GM21529 (cell line): ENCODE measurements at regions not wholly inside any gene's neighbourhood (a gene's known extent, or its start where the extent isn't known, plus 50 kb on each side); places are given as distances from the start of the nearest gene placed in this dataset.

ENCODE experiments used
- ATAC-seq: cut with Tn5 transposase; IDR thresholded peaks from one replicate; pipeline ENCODE4 v1.9.1; 2021; ENCODE audit not compliant: unreplicated experiment

DNA sequence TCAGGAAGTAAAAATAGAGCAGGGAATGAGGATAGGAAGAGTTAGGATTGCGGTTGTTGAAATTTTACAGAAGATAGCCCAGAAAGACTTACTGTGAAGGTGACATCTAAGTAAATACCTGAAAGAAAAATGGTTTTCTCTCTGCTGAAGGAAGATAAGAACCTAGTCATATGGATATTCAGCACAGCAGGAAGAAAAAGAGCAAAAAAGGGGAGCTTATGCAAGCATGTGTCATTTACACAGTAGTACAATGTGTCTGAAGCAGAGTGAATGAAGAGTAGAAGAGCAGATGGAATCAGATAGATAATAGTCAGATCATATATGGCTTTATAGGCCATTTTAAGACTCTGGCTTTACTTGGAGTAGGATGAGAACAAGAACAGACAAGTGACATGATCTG, 126.9 kb upstream of the TENT5D start:
- ATAC-seq = no peak

DNA sequence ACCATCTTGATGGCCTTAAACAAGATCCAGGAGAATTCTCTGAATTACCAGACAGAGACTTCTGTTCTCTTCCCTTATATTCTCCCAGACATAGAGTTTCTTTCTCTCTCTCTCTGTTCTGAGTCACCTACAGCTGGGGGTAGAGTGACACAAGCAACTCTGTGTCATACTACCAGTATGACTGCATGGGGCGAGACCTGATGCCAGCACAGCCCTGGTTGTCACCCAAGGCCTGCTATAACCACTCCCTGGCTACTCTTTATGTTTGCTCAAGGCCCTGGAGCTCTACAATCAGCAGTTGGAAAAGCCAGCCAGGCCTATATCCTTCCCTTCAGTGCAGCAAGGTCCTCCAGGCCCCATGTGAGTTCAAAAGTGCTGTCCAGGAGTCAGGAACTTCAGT, 114.2 kb upstream of the TENT5D start:
- no peak for ATAC-seq

DNA sequence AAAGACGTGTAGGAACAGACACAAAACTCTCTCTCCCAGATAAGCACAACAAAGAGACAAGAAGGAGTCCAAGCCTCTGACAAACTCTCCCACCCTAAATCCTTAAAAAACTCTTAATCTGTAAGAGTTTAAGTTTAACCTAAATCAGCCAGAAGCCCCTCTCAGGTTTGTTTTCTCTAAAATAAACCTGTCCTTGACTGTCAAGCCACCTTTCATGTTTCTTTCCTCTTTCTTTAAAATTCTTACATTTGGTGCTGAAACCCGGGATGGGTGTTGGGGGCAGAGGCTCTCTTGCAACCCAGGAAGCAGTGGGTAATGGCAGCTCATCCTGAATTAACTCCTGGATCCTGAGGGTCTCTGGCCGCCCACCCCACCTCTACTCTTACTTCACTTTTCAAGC, 107.8 kb upstream of the TENT5D start:
- no peak for ATAC-seq

DNA sequence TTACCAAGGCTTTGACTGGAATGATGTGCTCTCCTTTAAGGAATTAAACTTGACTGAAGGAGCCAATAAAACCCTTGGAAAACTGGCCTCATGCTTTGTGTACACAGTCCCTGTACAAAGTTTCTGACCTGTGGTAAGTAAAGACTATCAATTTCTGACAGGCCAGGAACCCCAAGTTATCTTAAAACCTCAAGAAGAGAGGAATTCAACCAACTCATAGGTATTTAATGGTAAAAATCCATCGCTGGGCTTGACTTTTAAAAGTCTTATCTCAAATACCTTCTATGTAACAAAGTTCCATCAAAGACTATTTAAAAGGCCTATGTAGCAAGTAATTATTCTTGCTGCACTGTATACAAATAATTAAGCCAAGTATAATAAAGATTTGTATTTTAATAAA, 103.7 kb upstream of the TENT5D start:
- ATAC-seq = no peak

DNA sequence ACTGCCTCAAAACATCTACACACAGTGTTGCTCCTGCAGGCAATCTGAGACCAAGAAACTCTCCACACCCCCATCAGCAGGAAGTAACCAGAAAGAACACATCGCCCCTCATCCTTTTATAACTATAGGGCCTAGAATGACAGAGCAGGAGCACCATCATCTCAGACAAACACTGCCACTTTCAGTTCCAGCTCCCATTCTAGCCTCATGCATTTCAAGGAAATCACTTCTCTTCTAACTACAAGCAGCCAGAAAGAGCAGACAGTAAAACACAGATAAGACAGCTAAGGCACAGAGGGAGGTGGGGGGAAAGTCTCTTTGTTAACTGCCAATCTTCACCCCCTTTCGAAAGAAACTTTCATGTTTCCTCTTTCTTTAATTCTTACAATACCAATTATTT, 102.6 kb upstream of the TENT5D start:
- no peak for ATAC-seq

DNA sequence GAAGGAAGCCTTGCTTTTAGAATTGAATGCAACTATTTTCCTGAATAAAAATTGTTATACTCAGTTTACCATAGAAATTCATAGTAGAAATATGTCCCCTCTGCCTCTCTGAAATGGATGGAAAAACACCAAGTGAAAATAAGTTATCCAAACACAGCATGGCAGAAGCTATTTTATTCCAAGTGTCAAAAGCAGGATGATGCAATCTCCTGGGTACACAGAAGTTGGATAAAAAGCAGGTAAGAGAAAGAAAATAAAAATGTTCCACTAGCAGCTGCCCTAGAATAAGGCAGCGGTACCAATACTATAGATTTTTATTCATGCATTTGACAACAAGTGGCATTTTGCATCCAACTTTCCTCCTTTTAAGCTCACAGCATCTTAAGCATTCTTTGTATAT, 89.0 kb upstream of the TENT5D start:
- ATAC-seq = no peak

DNA sequence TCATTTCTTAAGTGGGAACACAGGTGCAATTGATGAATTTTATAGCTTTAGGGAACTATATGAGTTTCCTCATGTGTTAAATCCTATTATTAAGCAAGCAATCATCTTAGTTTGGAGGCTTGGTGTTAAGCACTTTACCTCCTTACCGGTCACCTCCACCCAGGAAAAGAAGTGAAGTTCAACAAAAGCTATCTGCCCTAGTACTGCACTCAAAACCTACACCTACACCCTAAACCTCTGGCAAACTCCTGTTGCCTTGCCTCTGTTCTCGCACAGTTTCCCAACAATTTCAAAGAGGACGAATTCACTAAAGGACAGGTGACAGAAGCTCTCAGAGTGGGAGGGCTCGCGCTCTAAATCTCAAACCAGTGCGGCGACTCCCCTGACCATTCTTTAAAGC, 85.7 kb upstream of the TENT5D start:
- no peak for ATAC-seq

DNA sequence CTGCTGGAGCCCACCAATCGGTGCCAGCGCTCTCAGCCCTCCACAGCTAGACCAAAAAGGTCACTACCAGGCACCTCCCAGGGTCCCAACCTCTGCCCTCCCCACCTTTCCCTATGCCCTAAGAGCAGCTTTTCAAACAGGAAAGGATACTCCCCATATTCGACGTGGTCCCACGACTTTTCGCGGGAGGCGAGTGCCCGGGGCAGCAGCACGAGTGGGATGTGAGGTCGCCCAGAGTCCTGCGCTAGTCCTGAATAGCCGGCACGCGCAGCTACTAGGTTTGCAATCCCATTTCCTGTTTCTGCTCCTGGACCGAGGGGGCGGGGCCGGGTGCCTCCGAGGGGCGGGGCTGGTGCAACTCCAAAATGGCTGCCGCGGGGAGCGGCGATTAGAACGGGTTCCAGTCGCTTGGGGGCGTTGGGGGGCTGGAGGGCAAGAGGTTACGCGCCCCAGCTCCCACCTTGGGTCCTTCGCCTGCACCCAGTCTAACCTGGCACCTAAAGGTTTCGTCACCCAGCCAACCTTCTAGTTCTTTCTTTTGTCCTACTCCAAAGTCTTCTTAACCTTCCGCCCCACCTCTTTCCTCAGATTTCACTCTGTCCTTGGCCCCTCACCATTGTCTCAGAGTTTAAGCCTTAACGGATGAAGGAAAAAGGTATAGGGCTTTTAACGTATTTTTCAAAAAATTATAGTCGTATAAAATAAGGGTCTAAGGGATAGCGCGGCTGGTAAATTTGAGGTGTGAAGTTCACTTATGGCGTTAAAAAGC, 85.0 kb upstream of the TENT5D start:
- no peak for ATAC-seq

DNA sequence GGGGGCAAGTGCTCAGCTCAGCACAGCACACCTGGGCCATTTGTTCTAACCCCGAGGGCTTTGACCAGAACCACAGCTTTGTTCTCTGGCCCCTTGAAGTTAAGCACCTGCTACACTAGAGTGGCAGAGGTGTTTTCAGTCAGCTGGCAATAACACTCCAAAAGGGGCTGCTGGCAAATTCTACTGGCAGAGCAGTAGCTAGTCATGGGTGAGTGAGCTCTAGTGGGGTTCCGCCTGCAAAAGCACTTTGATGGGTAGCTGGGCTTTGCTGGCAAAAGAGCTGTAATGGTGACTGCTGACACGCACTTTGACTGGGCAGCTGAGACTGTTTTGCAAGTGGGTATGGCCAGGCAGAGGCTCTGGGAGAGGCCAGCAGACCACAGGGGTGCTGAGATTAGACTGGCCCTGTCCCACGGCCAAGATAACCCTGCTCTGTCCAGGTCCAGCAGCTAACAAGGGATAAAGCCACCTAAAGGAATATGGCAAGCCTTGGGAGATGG, 65.2 kb upstream of the TENT5D start:
- ATAC-seq = no peak
